Body of pancreas (tissue), 4 donors: ENCODE measurements at regions not wholly inside any gene's neighbourhood (a gene's known extent, or its start where the extent isn't known, plus 50 kb on each side); places are given as distances from the start of the nearest gene placed in this dataset.

Source experiments
- POLR2A ChIP-seq, 3 donors: fragments of 450-650 bp; IDR thresholded peaks; one replicate each; pipeline ENCODE4 v1.6.1; 2016; ENCODE audit warnings: antibody characterized with exemption in 3 of 3, mild to moderate bottlenecking in 2 of 3
- TF ChIP-seq, protein P1 (sequence below), 7 experiments: fragments of 450-650 bp in 4 of 7; fragments of 200-600 bp in 3 of 7; sonication (generic) in 3 of 7; IDR thresholded peaks; one replicate each; pipeline ENCODE4 v1.5.1; 2016 to 2019; ENCODE audit warnings: antibody characterized with exemption in 7 of 7

DNA sequence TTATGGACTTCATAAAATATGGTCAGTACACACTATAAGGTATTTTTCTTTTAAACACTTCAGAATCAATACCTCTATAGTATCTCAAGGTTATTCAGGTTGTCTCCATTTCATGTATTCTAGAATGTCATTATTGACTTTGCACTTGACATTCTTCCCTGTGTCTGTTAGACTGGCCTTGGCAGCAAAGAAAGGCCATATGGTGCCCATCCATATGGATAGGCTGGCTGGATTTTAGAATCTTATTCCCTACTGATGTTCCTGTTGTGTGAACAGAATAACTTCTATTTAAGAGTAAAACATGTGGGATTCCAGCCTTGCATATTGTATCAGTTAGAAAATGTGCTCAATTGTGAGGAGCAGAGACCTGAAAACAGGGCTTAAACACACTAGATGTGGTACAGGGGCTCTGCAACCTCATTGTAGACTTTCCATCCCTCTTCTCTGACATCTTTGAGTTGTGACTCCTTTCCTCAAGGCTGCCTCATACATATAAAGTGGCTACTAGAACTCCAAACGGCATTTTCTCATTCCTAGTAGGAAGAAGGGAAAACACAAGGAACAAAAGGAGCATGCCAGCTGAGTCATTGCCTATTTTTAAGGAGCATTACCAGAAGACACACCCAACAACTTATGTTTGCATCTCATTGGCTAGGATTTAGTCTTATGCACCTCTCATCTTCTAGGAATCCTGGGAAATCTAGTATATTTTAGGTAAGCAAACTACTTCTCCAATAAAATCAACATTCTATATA lies 221.2 kb upstream of the TMPO start:
- TF ChIP-seq, protein P1, sequence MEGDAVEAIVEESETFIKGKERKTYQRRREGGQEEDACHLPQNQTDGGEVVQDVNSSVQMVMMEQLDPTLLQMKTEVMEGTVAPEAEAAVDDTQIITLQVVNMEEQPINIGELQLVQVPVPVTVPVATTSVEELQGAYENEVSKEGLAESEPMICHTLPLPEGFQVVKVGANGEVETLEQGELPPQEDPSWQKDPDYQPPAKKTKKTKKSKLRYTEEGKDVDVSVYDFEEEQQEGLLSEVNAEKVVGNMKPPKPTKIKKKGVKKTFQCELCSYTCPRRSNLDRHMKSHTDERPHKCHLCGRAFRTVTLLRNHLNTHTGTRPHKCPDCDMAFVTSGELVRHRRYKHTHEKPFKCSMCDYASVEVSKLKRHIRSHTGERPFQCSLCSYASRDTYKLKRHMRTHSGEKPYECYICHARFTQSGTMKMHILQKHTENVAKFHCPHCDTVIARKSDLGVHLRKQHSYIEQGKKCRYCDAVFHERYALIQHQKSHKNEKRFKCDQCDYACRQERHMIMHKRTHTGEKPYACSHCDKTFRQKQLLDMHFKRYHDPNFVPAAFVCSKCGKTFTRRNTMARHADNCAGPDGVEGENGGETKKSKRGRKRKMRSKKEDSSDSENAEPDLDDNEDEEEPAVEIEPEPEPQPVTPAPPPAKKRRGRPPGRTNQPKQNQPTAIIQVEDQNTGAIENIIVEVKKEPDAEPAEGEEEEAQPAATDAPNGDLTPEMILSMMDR (IDR thresholded peaks at IDR 0.05): no peak
- TF ChIP-seq POLR2A (IDR thresholded peaks at IDR 0.05): no peak
